ENCODE measurements at regions not wholly inside any gene's neighbourhood (a gene's known extent, or its start where the extent isn't known, plus 50 kb on each side); places are given as distances from the start of the nearest gene placed in this dataset.

DNA sequence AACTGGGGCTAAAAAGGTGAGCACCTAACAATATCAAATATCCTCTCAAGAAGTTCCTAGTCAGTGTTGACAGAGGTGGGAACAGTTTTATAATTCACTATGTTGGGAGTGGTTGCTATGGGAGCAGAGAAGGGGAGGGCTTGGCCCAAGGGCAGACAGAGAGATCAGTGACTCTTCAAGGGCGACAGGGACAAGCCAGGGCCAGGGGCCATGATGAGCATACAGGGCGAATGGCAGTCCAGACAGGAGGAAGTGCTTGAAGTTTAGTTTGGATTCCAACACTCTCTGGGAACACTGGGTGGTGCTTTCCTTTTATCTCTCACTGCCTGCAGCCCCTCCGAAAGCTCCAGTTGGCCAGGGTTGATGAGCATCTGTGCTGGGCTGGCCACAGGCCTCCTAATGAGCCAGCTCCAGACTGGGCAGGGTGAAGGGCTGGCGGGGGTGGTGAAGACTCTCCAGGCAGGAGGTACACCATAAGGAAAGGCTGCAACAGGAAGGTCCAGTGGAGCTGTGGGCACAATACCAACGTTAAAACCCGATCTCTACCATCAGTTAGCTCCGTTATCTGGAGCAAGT, 111.3 kb downstream of the TMEM174 start:
- no peak for DNase-seq (ENCODE audit: low spot score)
- TF ChIP-seq, protein P1, sequence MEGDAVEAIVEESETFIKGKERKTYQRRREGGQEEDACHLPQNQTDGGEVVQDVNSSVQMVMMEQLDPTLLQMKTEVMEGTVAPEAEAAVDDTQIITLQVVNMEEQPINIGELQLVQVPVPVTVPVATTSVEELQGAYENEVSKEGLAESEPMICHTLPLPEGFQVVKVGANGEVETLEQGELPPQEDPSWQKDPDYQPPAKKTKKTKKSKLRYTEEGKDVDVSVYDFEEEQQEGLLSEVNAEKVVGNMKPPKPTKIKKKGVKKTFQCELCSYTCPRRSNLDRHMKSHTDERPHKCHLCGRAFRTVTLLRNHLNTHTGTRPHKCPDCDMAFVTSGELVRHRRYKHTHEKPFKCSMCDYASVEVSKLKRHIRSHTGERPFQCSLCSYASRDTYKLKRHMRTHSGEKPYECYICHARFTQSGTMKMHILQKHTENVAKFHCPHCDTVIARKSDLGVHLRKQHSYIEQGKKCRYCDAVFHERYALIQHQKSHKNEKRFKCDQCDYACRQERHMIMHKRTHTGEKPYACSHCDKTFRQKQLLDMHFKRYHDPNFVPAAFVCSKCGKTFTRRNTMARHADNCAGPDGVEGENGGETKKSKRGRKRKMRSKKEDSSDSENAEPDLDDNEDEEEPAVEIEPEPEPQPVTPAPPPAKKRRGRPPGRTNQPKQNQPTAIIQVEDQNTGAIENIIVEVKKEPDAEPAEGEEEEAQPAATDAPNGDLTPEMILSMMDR (IDR thresholded peaks at IDR 0.05; ENCODE audit: borderline replicate concordance, control extremely low read depth, extremely low read depth, insufficient read depth, missing control alignments): no peak
- in situ Hi-C loops (cut with MboI; ENCODE audit: low sequenced_read_pairs, unreplicated experiment): no loop called here

DNA sequence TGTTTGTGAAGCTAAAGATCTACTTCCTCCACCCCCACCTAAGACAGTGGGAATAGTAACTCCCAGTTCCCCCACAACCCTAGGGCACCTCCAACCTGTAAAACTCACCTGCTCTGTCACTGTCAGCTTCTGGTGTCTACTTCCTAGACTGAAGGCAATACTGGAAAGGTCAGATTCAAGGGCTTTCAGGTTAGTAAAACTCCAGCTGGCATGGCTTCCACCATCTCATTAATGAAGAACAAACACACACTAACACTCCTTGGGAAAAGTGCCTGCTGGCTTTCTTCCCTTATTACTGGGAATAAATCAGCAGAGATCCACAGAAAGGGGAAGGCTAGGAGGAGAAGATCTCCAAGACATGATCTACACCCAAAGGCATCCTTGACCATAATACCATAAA, 109.9 kb downstream of the TMEM174 start:
- in situ Hi-C loops (cut with MboI; ENCODE audit: low sequenced_read_pairs, unreplicated experiment): no loop called here
- TF ChIP-seq, protein P1 (IDR thresholded peaks at IDR 0.05; ENCODE audit: borderline replicate concordance, control extremely low read depth, extremely low read depth, insufficient read depth, missing control alignments): no peak
- DNase-seq (ENCODE audit: low spot score): no peak

- TF ChIP-seq, protein P1 (IDR thresholded peaks at IDR 0.05; ENCODE audit: borderline replicate concordance, control extremely low read depth, extremely low read depth, insufficient read depth, missing control alignments): no peak
- in situ Hi-C loops (cut with MboI; ENCODE audit: low sequenced_read_pairs, unreplicated experiment): no loop called here
- no peak for DNase-seq (ENCODE audit: low spot score)
Measured at GRCh38 chr5:73282383-73282782, 109.4 kb downstream of the TMEM174 start.

DNA sequence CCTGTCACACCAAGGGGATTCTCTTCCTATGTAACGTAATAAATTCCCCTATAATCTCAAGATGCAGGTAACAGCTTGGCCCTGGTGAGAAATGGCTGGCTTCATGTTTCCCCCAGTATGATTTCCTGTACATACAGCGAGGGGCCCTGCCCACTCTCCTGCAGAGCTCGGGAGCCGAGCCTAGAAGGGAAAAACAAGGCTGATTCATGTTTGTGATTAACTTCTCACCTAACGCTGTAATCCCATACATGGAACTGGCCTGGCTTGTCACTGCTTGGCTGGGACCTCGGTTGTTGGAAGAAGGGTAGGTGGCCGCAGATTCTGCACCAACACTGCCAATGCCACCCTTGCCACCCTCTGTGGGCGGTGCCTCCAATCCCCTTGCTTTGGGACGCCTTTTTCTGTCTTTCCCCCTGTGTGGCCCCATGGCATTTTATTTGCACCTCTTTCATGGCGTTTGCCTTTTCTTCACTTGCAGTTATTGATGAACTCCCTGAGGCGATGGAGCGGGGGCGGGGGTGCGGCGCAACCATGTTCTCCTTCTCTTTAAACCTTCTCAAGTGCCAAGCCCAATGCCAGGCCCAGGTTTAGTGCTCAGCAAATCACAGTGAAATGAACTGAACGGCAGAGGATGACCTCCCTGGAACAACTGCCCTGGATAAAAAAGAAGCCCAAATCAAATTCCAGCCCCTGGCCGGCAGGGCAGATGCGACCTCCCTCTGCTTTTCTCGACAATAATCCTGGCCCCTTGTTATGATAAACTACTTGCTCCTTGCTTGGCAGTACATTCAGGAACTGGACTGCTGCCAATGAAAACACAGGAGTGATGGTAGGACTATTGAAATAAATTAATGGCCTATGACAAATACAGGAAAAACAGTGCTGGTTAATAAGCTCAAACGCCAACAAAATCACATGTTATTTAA, 108.1 kb downstream of the TMEM174 start:
- DNase-seq (ENCODE audit: low spot score): no peak
- in situ Hi-C loops (cut with MboI; ENCODE audit: low sequenced_read_pairs, unreplicated experiment): no loop called here
- TF ChIP-seq, protein P1 (IDR thresholded peaks at IDR 0.05; ENCODE audit: borderline replicate concordance, control extremely low read depth, extremely low read depth, insufficient read depth, missing control alignments): no peak

- TF ChIP-seq, protein P1 (IDR thresholded peaks at IDR 0.05; ENCODE audit: borderline replicate concordance, control extremely low read depth, extremely low read depth, insufficient read depth, missing control alignments): no peak
- no peak for DNase-seq (ENCODE audit: low spot score)
- in situ Hi-C loops (cut with MboI; ENCODE audit: low sequenced_read_pairs, unreplicated experiment): no loop called here
Measured at GRCh38 chr5:73280386-73280785, 107.4 kb downstream of the TMEM174 start.

- in situ Hi-C loops (cut with MboI; ENCODE audit: low sequenced_read_pairs, unreplicated experiment): no loop called here
- TF ChIP-seq, protein P1 (IDR thresholded peaks at IDR 0.05; ENCODE audit: borderline replicate concordance, control extremely low read depth, extremely low read depth, insufficient read depth, missing control alignments): no peak
- no peak for DNase-seq (ENCODE audit: low spot score)
Measured at GRCh38 chr5:73279805-73280204, 106.8 kb downstream of the TMEM174 start.

Data from GM13976 (cell line).